Ectodermal cell (in vitro differentiated cells): ENCODE measurements at regions not wholly inside any gene's neighbourhood (a gene's known extent, or its start where the extent isn't known, plus 50 kb on each side); places are given as distances from the start of the nearest gene placed in this dataset.
"Not testable (repeated sequence)": the region's sequence is repeated elsewhere in the genome, so short reads cannot be mapped to it uniquely, and the experiment has no call there.

Experiments
- H3K27ac ChIP-seq: 2 replicates; pipeline ENCODE4 v1.7.0; 2013; ENCODE audit warnings: mild to moderate bottlenecking, low read depth, low read length; ENCODE audit not compliant: insufficient read depth, poor library complexity, severe bottlenecking
- H3K27me3 ChIP-seq: 2 replicates; pipeline ENCODE4 v1.7.0; 2013; ENCODE audit warnings: mild to moderate bottlenecking, low read length; ENCODE audit not compliant: insufficient read depth, control insufficient read depth, poor library complexity, severe bottlenecking
- H3K36me3 ChIP-seq: one replicate; pipeline ENCODE4 v1.7.0; 2013; ENCODE audit warnings: low read length; ENCODE audit not compliant: control insufficient read depth, insufficient read depth
- H3K4me1 ChIP-seq: one replicate; pipeline ENCODE4 v1.7.0; 2013; ENCODE audit warnings: low read length; ENCODE audit not compliant: control insufficient read depth, insufficient read depth
- H3K4me3 ChIP-seq: 2 replicates; pipeline ENCODE4 v1.7.0; 2013; ENCODE audit warnings: low read depth, low read length, control low read depth; ENCODE audit not compliant: insufficient read depth
- H3K9me3 ChIP-seq: 2 replicates; pipeline ENCODE4 v1.7.0; 2013; ENCODE audit warnings: mild to moderate bottlenecking, low read length, moderate library complexity; ENCODE audit not compliant: control insufficient read depth
- WGBS, 2 experiments: methylation state at CpG; one replicate each; pipeline ENCODE4 v1.1.7; 2013; ENCODE audit warnings: missing lambda C conversion rate in 2 of 2; 5-methylcytosine and 5-hydroxymethylcytosine counted together

GRCh38 chr4:10831727-10832408, 147.3 kb upstream of the CLNK start:
- WGBS, 2 experiments = 89 to 91% methylated on average over 2 of the region's 2 CpGs
- H3K9me3 ChIP-seq = no peaks in the 10 kb centered on the region

GRCh38 chr4:10828918-10829538, 144.5 kb upstream of the CLNK start:
- 88 to 90% methylated on average over 20 to 21 of the region's 21 CpGs for WGBS, 2 experiments
- H3K9me3 ChIP-seq, H3K4me3 ChIP-seq, H3K27ac ChIP-seq, H3K4me1 ChIP-seq, H3K36me3 ChIP-seq, H3K27me3 ChIP-seq: not testable (repeated sequence)

More at GRCh38 chr4:10831727-10832408, 147.3 kb upstream of the CLNK start:
- no peaks in the 10 kb centered on the region for H3K4me1 ChIP-seq
- no peaks in the 10 kb centered on the region for H3K36me3 ChIP-seq
- no peak overlapping the region for H3K27ac ChIP-seq
- no peaks in the 10 kb centered on the region for H3K27me3 ChIP-seq
- H3K4me3 ChIP-seq = no peak overlapping the region

- Histone ChIP-seq H3K4me3 (no peak overlapping the region), H3K27me3 (no peaks in the 10 kb centered on the region), H3K36me3 (no peaks in the 10 kb centered on the region), H3K9me3 (no peaks in the 10 kb centered on the region), H3K27ac (no peak overlapping the region), H3K4me1 (no peaks in the 10 kb centered on the region)
- WGBS, 2 experiments = 93 to 94% methylated on average over 3 of the region's 3 CpGs
These were observed 137.3 kb upstream of the CLNK start for GRCh38 chr4:10821826-10822225.

- no peaks in the 10 kb centered on the region for H3K4me1 ChIP-seq
These were observed 132.0 kb upstream of the CLNK start for GRCh38 chr4:10816571-10816970.

GRCh38 chr4:10811991-10812390, 127.4 kb upstream of the CLNK start:
- WGBS, 2 experiments = 87 to 94% methylated on average over 4 of the region's 4 CpGs
- Histone ChIP-seq H3K36me3 (no peaks in the 10 kb centered on the region), H3K4me3 (no peak overlapping the region), H3K4me1 (no peaks in the 10 kb centered on the region), H3K27ac (no peak overlapping the region), H3K9me3 (no peaks in the 10 kb centered on the region), H3K27me3 (no peaks in the 10 kb centered on the region)

More at GRCh38 chr4:10816571-10816970, 132.0 kb upstream of the CLNK start:
- Histone ChIP-seq H3K4me3 (no peak overlapping the region), H3K27me3 (no peaks in the 10 kb centered on the region), H3K36me3 (no peaks in the 10 kb centered on the region), H3K27ac (no peak overlapping the region), H3K9me3 (no peaks in the 10 kb centered on the region)
- 89 to 92% methylated on average over 8 of the region's 8 CpGs for WGBS, 2 experiments

GRCh38 chr4:10810411-10810810, 125.8 kb upstream of the CLNK start:
- Histone ChIP-seq H3K36me3 (no peaks in the 10 kb centered on the region), H3K4me3 (no peak overlapping the region), H3K9me3 (no peaks in the 10 kb centered on the region), H3K27me3 (no peaks in the 10 kb centered on the region), H3K27ac (no peak overlapping the region), H3K4me1 (no peaks in the 10 kb centered on the region)
- 89 to 92% methylated on average over 6 of the region's 7 CpGs for WGBS, 2 experiments

- no peaks in the 10 kb centered on the region for H3K36me3 ChIP-seq
- H3K9me3 ChIP-seq = no peaks in the 10 kb centered on the region
- no peak overlapping the region for H3K27ac ChIP-seq
- no peaks in the 10 kb centered on the region for H3K4me1 ChIP-seq
- H3K27me3 ChIP-seq = no peaks in the 10 kb centered on the region
- 87 to 96% methylated on average over 2 to 3 of the region's 3 CpGs for WGBS, 2 experiments
- H3K4me3 ChIP-seq = no peak overlapping the region
These were observed 125.3 kb upstream of the CLNK start for GRCh38 chr4:10809905-10810304.

GRCh38 chr4:10808591-10808990, 124.0 kb upstream of the CLNK start:
- H3K4me1 ChIP-seq = no peaks in the 10 kb centered on the region
- no peaks in the 10 kb centered on the region for H3K27me3 ChIP-seq
- no peaks in the 10 kb centered on the region for H3K36me3 ChIP-seq
- no peak overlapping the region for H3K4me3 ChIP-seq
- no peak overlapping the region for H3K27ac ChIP-seq
- H3K9me3 ChIP-seq = no peaks in the 10 kb centered on the region

- no peak overlapping the region for H3K4me3 ChIP-seq
- H3K27me3 ChIP-seq = no peaks in the 10 kb centered on the region
- WGBS, 2 experiments = 90 to 94% methylated on average over 4 of the region's 4 CpGs
- H3K4me1 ChIP-seq = no peaks in the 10 kb centered on the region
- H3K27ac ChIP-seq = no peak overlapping the region
- no peaks in the 10 kb centered on the region for H3K36me3 ChIP-seq
- no peaks in the 10 kb centered on the region for H3K9me3 ChIP-seq
These were observed 122.5 kb upstream of the CLNK start for GRCh38 chr4:10806953-10807645.

- H3K27ac ChIP-seq = no peak overlapping the region
- H3K4me1 ChIP-seq = no peaks in the 10 kb centered on the region
- 94 to 95% methylated on average over 4 of the region's 4 CpGs for WGBS, 2 experiments
- H3K4me3 ChIP-seq = no peak overlapping the region
- H3K9me3 ChIP-seq = no peaks in the 10 kb centered on the region
- H3K27me3 ChIP-seq = no peaks in the 10 kb centered on the region
- H3K36me3 ChIP-seq = no peaks in the 10 kb centered on the region
These were observed 119.3 kb upstream of the CLNK start for GRCh38 chr4:10803713-10804343.
